ENCODE measurements at regions not wholly inside any gene's neighbourhood (a gene's known extent, or its start where the extent isn't known, plus 50 kb on each side); places are given as distances from the start of the nearest gene placed in this dataset.
A peak's percentile ranks its signal among the peaks of the same experiment; 100 is the strongest.

- peak overlapping the region; percentile 30 to 89 (median 80) for H3K27ac ChIP-seq
- no peaks in the 10 kb centered on the region for H3K9me3 ChIP-seq
- ATAC-seq (peak; percentile 43), DNase-seq (peak in 3 of 4 donors; percentile 4 to 20 (median 19))
- peaks cover 17% of the 10 kb centered on the region for H3K4me1 ChIP-seq
- H3K27me3 ChIP-seq: no peaks in the 10 kb centered on the region
- peak overlapping the region in 1 of 2 donors; percentile 58 for H3K4me3 ChIP-seq
- no peaks in the 10 kb centered on the region for H3K36me3 ChIP-seq (replicated peaks in 1 of 2; ENCODE audit: insufficient read depth in 1 of 2, low read depth in 2 of 2)
- peak in 1 of 3 donors; percentile 11 for TF ChIP-seq POLR2A (IDR thresholded peaks at IDR 0.05)
- TF ChIP-seq CTCF (IDR thresholded peaks at IDR 0.05): no peak
- intact Hi-C loops (cut with DNase I): no loop called here
- WGBS, 2 donors: 5 to 9% methylated on average over 26 to 60 of the region's 65 CpGs
Observed at GRCh38 chr4:183798301-183799253, 106.5 kb upstream of the STOX2 start.

- H3K27me3 ChIP-seq: no peaks in the 10 kb centered on the region
- H3K9me3 ChIP-seq: no peaks in the 10 kb centered on the region
- 70 to 71% methylated on average over 7 to 8 of the region's 8 CpGs for WGBS, 2 donors
- peaks cover 14% of the 10 kb centered on the region for H3K4me1 ChIP-seq
- DNase-seq (no peak), ATAC-seq (no peak)
- intact Hi-C loops (cut with DNase I): no loop called here
- H3K27ac ChIP-seq: no peak overlapping the region
- H3K36me3 ChIP-seq (replicated peaks in 1 of 2; ENCODE audit: insufficient read depth in 1 of 2, low read depth in 2 of 2): no peaks in the 10 kb centered on the region
- no peak for TF ChIP-seq POLR2A (IDR thresholded peaks at IDR 0.05)
- TF ChIP-seq CTCF (IDR thresholded peaks at IDR 0.05): no peak
- H3K4me3 ChIP-seq: no peak overlapping the region
Observed at GRCh38 chr4:183801457-183802165, 103.5 kb upstream of the STOX2 start.

- ATAC-seq (no peak), DNase-seq (no peak)
- Histone ChIP-seq H3K36me3 (replicated peaks in 1 of 2; ENCODE audit: insufficient read depth in 1 of 2, low read depth in 2 of 2) (no peaks in the 10 kb centered on the region), H3K4me3 (no peak overlapping the region), H3K4me1 (peaks cover 18% of the 10 kb centered on the region), H3K9me3 (no peaks in the 10 kb centered on the region), H3K27me3 (no peaks in the 10 kb centered on the region), H3K27ac (no peak overlapping the region)
- 81 to 83% methylated on average over 6 to 11 of the region's 11 CpGs for WGBS, 2 donors
- intact Hi-C loops (cut with DNase I): no loop called here
- TF ChIP-seq CTCF (IDR thresholded peaks at IDR 0.05): no peak
- TF ChIP-seq POLR2A (IDR thresholded peaks at IDR 0.05): no peak
Observed at GRCh38 chr4:183806341-183806740, 98.8 kb upstream of the STOX2 start.

- no peak overlapping the region for H3K4me3 ChIP-seq
Observed at GRCh38 chr4:183807420-183808096, 97.5 kb upstream of the STOX2 start.

More at GRCh38 chr4:183807420-183808096, 97.5 kb upstream of the STOX2 start:
- peaks cover 18% of the 10 kb centered on the region for H3K4me1 ChIP-seq
- no peaks in the 10 kb centered on the region for H3K36me3 ChIP-seq (replicated peaks in 1 of 2; ENCODE audit: insufficient read depth in 1 of 2, low read depth in 2 of 2)
- TF ChIP-seq CTCF (IDR thresholded peaks at IDR 0.05): no peak
- no peak for TF ChIP-seq POLR2A (IDR thresholded peaks at IDR 0.05)
- ATAC-seq (peak; percentile 21), DNase-seq (no peak)
- intact Hi-C loops (cut with DNase I): no loop called here
- no peaks in the 10 kb centered on the region for H3K9me3 ChIP-seq
- H3K27me3 ChIP-seq: no peaks in the 10 kb centered on the region
- peak overlapping the region in 3 of 4 donors; percentile 77 to 80 (median 79) for H3K27ac ChIP-seq
- 58 to 79% methylated on average over 19 of the region's 19 CpGs for WGBS, 2 donors

Data from body of pancreas (tissue), 4 donors.